DND-41 (cell line): ENCODE measurements at regions not wholly inside any gene's neighbourhood (a gene's known extent, or its start where the extent isn't known, plus 50 kb on each side); places are given as distances from the start of the nearest gene placed in this dataset.

Experiments used
- CTCF ChIP-seq: IDR thresholded peaks from 2 replicates; pipeline ENCODE4 v1.5.1; 2012; ENCODE audit warnings: borderline replicate concordance, low read length, moderate library complexity, mild to moderate bottlenecking; ENCODE audit not compliant: poor library complexity, severe bottlenecking; ENCODE audit errors: extremely low read depth
- EZH2 ChIP-seq: IDR thresholded peaks from 3 replicates; pipeline ENCODE4 v1.6.1; 2012; ENCODE audit warnings: borderline replicate concordance, low read depth, mild to moderate bottlenecking, moderate library complexity, low read length, inconsistent platforms; ENCODE audit not compliant: severe bottlenecking

DNA sequence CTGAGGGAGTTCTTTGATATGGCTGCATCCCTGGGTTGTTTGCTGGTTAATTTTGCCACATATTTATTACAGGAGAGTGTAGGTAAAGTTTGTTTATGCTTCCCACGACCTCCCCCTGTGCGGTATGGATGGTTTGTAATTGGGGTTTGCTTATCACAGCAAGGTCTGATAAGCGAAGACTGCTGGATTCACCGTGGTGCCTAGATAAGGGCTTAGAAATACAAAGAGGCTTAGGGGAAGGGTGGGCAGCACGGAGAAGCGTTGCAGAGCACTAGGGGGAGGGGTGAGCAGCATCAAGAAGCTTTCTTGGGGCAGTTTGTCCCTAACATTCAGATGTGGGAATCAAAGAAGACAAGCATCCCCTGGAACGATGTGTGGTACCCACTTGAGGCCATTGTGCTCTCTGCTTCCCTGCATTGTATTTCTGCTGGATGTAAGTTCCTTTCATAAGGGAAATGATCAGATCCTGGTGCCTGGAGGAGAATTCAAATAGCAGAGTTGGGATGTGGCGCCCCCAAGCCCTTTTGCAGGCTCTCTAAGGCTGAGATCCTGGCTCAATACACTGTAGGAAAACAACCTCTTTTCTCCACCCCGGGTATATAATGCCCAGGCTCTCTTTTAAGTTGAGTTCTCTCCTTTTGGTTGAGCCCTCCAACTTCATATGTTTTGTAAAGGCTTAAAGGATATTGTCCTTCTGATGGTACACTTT is 598.1 kb upstream of the ADGRL4 start:
- TF ChIP-seq CTCF: no peak
- TF ChIP-seq EZH2: no peak
